Testis (tissue), 2 donors: ENCODE measurements at regions not wholly inside any gene's neighbourhood (a gene's known extent, or its start where the extent isn't known, plus 50 kb on each side); places are given as distances from the start of the nearest gene placed in this dataset.

ENCODE experiments used
- CTCF ChIP-seq, 3 experiments: fragments of 450-650 bp in 2 of 3; fragments of 200-600 bp in 1 of 3; sonication (generic) in 1 of 3; IDR thresholded peaks; one replicate each; pipeline ENCODE4 v1.5.1; 2016 to 2019; ENCODE audit warnings: antibody characterized with exemption in 3 of 3, mild to moderate bottlenecking in 2 of 3, moderate library complexity in 1 of 3
- POLR2A ChIP-seq: fragments of 450-650 bp; IDR thresholded peaks from one replicate; pipeline ENCODE4 v1.6.1; 2017; ENCODE audit warnings: antibody characterized with exemption, mild to moderate bottlenecking, moderate library complexity

GRCh38 chr6:9942131-9942530 lies 472.7 kb downstream of the TFAP2A start:
- TF ChIP-seq CTCF (IDR thresholded peaks at IDR 0.05) (no peak), POLR2A (no peak)
